ENCODE measurements at regions not wholly inside any gene's neighbourhood (a gene's known extent, or its start where the extent isn't known, plus 50 kb on each side); places are given as distances from the start of the nearest gene placed in this dataset.

DNA sequence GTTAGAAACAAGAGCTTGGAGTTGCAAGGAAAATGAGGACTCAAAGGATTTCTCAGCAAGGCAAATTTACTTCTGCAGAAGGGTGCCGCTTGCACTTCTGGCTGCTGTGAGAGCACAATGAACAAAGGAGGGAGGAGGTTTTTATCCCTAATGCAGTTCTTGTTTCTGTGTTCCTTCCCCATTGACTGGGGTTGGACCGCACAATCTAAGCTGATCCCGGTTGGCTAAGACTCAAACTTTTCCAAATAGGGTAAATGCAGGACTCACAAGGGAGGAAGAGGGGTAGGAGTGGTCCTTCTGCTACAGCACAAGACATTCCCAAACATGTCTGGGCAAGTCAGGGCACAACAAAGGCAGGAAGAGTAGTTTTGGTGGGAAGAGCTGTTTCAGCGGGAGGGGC lies 249.6 kb upstream of the MOCS1 start:
- Histone ChIP-seq H3K27me3 (no peaks in the 10 kb centered on the region), H3K4me1 (ENCODE audit: insufficient read depth) (no peaks in the 10 kb centered on the region), H3K4me3 (no peak overlapping the region), H3K36me3 (no peaks in the 10 kb centered on the region), H3K27ac (no peak overlapping the region), H3K9me3 (no peaks in the 10 kb centered on the region)
- WGBS, 3 donors: 91 to 96% (median 96%) methylated on average over 4 of the region's 4 CpGs
- intact Hi-C loops (cut with DNase I): no loop called here
- TF ChIP-seq, protein P1, sequence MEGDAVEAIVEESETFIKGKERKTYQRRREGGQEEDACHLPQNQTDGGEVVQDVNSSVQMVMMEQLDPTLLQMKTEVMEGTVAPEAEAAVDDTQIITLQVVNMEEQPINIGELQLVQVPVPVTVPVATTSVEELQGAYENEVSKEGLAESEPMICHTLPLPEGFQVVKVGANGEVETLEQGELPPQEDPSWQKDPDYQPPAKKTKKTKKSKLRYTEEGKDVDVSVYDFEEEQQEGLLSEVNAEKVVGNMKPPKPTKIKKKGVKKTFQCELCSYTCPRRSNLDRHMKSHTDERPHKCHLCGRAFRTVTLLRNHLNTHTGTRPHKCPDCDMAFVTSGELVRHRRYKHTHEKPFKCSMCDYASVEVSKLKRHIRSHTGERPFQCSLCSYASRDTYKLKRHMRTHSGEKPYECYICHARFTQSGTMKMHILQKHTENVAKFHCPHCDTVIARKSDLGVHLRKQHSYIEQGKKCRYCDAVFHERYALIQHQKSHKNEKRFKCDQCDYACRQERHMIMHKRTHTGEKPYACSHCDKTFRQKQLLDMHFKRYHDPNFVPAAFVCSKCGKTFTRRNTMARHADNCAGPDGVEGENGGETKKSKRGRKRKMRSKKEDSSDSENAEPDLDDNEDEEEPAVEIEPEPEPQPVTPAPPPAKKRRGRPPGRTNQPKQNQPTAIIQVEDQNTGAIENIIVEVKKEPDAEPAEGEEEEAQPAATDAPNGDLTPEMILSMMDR (IDR thresholded peaks at IDR 0.05): no peak
- TF ChIP-seq EP300 (IDR thresholded peaks at IDR 0.05) (no peak), POLR2A (IDR thresholded peaks at IDR 0.05) (no peak)
- no peak for DNase-seq

DNA sequence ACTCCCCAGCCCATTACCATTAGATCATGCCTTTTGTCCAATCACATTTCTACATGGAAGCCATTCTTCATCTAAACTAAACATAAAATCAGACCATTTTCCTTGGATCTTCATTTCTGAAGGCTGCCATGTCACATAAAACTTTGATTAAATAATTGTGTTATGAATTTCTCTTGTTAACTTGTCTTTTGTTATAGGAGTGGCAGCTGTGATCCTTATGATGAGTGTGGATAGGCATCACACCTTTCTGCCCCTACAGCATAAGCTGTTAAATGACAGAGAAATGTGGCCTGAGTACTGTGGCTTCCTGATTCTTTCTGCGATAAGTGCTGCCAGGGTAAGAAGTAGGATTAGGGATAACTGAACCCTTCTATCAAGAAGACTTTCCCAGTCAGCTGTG lies 247.1 kb upstream of the MOCS1 start:
- Histone ChIP-seq H3K36me3 (no peaks in the 10 kb centered on the region), H3K4me3 (no peak overlapping the region), H3K27ac (no peak overlapping the region), H3K4me1 (ENCODE audit: insufficient read depth) (no peaks in the 10 kb centered on the region), H3K27me3 (no peaks in the 10 kb centered on the region), H3K9me3 (no peaks in the 10 kb centered on the region)
- WGBS, 3 donors: 93 to 95% (median 94%) methylated on average over 1 of the region's 1 CpG
- intact Hi-C loops (cut with DNase I): no loop called here
- DNase-seq: no peak
- TF ChIP-seq, protein P1 (IDR thresholded peaks at IDR 0.05): no peak
- no peak for TF ChIP-seq EP300 (IDR thresholded peaks at IDR 0.05)
- no peak for TF ChIP-seq POLR2A (IDR thresholded peaks at IDR 0.05)

DNA sequence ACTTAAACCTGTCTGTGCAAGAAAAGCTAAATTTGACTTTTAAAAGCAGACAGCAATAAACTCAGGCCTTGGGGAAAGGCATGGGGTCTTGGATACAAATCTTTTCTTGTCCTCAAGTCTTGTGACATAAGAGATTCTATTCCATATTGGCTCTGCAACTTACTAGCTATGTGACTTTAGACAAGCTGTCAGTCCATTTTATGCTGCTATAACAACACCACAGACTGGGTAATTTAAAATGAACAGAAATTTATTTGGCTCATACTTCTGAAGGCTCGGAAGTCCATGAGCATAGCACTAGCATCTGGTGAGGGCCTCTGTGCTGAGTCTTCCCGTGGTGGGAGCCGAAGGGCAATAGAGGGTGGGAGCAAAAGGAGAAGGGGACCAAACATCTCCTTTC lies 246.0 kb upstream of the MOCS1 start:
- H3K27ac ChIP-seq: no peak overlapping the region
- TF ChIP-seq, protein P1 (IDR thresholded peaks at IDR 0.05): no peak
- no peak for TF ChIP-seq EP300 (IDR thresholded peaks at IDR 0.05)
- no peak for TF ChIP-seq POLR2A (IDR thresholded peaks at IDR 0.05)
- H3K4me3 ChIP-seq: no peak overlapping the region
- H3K27me3 ChIP-seq: no peaks in the 10 kb centered on the region
- no peak for DNase-seq
- H3K4me1 ChIP-seq (ENCODE audit: insufficient read depth): no peaks in the 10 kb centered on the region
- WGBS, 3 donors: 64 to 84% (median 74%) methylated on average over 3 of the region's 3 CpGs
- no peaks in the 10 kb centered on the region for H3K9me3 ChIP-seq
- intact Hi-C loops (cut with DNase I): no loop called here
- no peaks in the 10 kb centered on the region for H3K36me3 ChIP-seq

DNA sequence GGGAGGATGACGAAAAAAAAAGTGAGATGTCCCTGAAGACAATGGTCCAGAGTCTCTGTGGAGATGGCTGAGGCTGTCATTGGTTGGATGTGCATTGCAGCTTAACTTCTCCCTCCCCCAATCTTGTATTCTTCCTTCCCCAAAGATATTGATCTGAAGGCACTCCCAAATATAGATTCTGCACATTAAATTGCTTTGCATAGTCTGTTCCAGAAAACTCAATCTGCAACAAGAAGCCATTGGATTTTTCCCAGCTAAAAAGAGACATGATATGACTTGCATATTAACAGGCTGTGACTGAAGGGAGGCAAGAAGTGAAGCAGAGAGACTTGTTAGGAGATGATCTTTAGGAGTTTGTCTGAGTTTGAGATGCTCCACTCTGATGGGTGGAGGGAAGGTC lies 245.2 kb upstream of the MOCS1 start:
- Histone ChIP-seq H3K36me3 (no peaks in the 10 kb centered on the region), H3K27me3 (no peaks in the 10 kb centered on the region), H3K27ac (no peak overlapping the region), H3K9me3 (no peaks in the 10 kb centered on the region), H3K4me1 (ENCODE audit: insufficient read depth) (no peaks in the 10 kb centered on the region), H3K4me3 (no peak overlapping the region)
- no peak for TF ChIP-seq POLR2A (IDR thresholded peaks at IDR 0.05)
- TF ChIP-seq, protein P1 (IDR thresholded peaks at IDR 0.05): no peak
- no peak for TF ChIP-seq EP300 (IDR thresholded peaks at IDR 0.05)
- 83 to 89% (median 85%) methylated on average over 1 of the region's 1 CpG for WGBS, 3 donors
- intact Hi-C loops (cut with DNase I): no loop called here
- no peak for DNase-seq

DNA sequence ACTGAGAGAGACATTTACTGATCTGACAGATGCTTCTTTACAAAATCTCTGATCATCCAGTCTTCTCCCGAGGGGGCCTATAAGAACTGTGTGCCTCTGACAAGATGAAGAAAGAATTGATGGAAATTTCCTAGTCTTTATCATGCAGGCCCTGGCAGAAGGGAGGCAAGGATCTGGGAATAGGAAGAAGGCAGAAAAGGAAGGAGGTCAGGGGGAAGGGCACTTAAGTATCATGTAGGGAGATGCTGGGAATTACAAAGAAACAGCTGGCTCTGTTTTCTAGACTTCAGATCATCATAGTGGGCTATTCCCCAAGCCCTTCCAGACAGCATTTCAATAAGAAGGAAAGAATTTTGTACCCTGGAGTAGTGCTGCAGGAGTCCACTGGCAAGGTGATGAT lies 243.3 kb upstream of the MOCS1 start:
- TF ChIP-seq, protein P1 (IDR thresholded peaks at IDR 0.05): no peak
- no peak for TF ChIP-seq EP300 (IDR thresholded peaks at IDR 0.05)
- TF ChIP-seq POLR2A (IDR thresholded peaks at IDR 0.05): no peak
- Histone ChIP-seq H3K36me3 (no peaks in the 10 kb centered on the region), H3K27ac (no peak overlapping the region), H3K4me1 (ENCODE audit: insufficient read depth) (no peaks in the 10 kb centered on the region), H3K9me3 (no peaks in the 10 kb centered on the region), H3K4me3 (no peak overlapping the region), H3K27me3 (no peaks in the 10 kb centered on the region)
- intact Hi-C loops (cut with DNase I): no loop called here
- WGBS, 3 donors: 75 to 82% (median 79%) methylated on average over 1 of the region's 1 CpG
- DNase-seq: no peak
